Loucy (cell line): ENCODE measurements at regions not wholly inside any gene's neighbourhood (a gene's known extent, or its start where the extent isn't known, plus 50 kb on each side); places are given as distances from the start of the nearest gene placed in this dataset.
"Not testable (repeated sequence)": the region's sequence is repeated elsewhere in the genome, so short reads cannot be mapped to it uniquely, and the experiment has no call there.

ENCODE experiments used
- EZH2phosphoT487 ChIP-seq: fragments of 200-600 bp; IDR thresholded peaks from 2 replicates; pipeline ENCODE4 v1.6.1; 2018; ENCODE audit warnings: antibody characterized with exemption, mild to moderate bottlenecking, moderate library complexity, borderline replicate concordance
- TF ChIP-seq, protein P1 (sequence below): fragments of 200-600 bp; sonication (generic); conservative IDR thresholded peaks from 2 replicates; pipeline ENCODE4 v1.5.1; 2014; ENCODE audit warnings: mild to moderate bottlenecking, antibody characterized with exemption, low read length

DNA sequence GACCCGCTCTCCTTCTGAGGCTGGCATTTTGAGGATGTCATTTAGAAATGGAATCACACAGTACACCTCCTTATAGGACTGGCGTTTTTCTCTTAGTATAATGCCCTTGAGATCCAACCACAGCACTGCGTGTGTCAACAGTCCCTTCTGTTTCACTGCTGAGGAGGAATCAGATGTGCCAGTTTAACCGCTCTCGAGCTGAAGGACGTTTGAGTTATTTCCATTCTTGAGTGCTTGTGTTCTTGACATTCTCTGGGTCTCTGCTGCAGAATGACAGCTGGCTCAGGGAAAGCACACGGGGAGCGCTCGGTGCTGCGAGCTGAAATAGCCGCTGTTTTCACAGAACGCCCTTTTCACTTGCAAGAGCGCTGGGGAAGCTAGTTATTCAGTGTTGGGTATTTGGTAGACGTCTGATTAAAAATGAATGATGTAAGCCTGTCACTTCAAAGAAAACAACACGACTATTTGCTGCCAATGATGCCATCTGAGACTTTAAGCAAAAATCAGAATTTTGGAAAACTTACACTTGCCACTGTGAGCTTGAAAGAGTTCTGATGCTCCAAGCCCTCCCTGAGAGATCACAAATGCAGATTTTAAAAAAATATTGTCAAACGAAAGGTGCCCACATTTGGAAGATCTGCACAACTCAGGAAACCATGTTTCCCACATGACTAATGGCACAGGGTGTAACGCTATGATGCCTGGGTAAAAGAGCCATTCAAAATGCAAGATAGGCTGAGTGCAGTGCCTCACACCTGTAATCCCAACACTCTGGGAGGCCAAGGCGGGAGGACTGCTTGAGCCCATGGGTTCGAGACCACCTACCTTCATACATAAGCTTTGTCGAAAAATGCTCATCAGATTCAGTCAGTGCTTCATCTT lies 5358.4 kb upstream of the TPTE start:
- TF ChIP-seq, protein P1, sequence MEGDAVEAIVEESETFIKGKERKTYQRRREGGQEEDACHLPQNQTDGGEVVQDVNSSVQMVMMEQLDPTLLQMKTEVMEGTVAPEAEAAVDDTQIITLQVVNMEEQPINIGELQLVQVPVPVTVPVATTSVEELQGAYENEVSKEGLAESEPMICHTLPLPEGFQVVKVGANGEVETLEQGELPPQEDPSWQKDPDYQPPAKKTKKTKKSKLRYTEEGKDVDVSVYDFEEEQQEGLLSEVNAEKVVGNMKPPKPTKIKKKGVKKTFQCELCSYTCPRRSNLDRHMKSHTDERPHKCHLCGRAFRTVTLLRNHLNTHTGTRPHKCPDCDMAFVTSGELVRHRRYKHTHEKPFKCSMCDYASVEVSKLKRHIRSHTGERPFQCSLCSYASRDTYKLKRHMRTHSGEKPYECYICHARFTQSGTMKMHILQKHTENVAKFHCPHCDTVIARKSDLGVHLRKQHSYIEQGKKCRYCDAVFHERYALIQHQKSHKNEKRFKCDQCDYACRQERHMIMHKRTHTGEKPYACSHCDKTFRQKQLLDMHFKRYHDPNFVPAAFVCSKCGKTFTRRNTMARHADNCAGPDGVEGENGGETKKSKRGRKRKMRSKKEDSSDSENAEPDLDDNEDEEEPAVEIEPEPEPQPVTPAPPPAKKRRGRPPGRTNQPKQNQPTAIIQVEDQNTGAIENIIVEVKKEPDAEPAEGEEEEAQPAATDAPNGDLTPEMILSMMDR = not testable (repeated sequence)
- not testable (repeated sequence) for TF ChIP-seq EZH2phosphoT487
